Activated T-cell treated with anti-CD3 and anti-CD28 coated beads, Interleukin-2, amount 50 U/mL, for 24 hours (primary cell): ENCODE measurements at regions not wholly inside any gene's neighbourhood (a gene's known extent, or its start where the extent isn't known, plus 50 kb on each side); places are given as distances from the start of the nearest gene placed in this dataset.

ENCODE experiments used
- DNase-seq: peaks from one replicate; pipeline ENCODE4 v3.0.0-alpha.2; 2020
- H3K27ac Mint-ChIP-seq: 2 replicates; pipeline ENCODE4 v1.8.0; 2020; ENCODE audit warnings: mild to moderate bottlenecking, mixed read lengths
- H3K27me3 Mint-ChIP-seq: 2 replicates; pipeline ENCODE4 v1.8.0; 2020; ENCODE audit warnings: mixed read lengths
- H3K36me3 Mint-ChIP-seq: 2 replicates; pipeline ENCODE4 v1.8.0; 2020; ENCODE audit warnings: low read depth, mixed read lengths
- H3K4me1 Mint-ChIP-seq: 2 replicates; pipeline ENCODE4 v1.8.0; 2020; ENCODE audit warnings: low read depth, mixed read lengths
- H3K4me3 Mint-ChIP-seq: 2 replicates; pipeline ENCODE4 v1.8.0; 2020; ENCODE audit warnings: mild to moderate bottlenecking, moderate library complexity, mixed read lengths
- H3K9me3 Mint-ChIP-seq: 2 replicates; pipeline ENCODE4 v1.8.0; 2020; ENCODE audit warnings: mixed read lengths

DNA sequence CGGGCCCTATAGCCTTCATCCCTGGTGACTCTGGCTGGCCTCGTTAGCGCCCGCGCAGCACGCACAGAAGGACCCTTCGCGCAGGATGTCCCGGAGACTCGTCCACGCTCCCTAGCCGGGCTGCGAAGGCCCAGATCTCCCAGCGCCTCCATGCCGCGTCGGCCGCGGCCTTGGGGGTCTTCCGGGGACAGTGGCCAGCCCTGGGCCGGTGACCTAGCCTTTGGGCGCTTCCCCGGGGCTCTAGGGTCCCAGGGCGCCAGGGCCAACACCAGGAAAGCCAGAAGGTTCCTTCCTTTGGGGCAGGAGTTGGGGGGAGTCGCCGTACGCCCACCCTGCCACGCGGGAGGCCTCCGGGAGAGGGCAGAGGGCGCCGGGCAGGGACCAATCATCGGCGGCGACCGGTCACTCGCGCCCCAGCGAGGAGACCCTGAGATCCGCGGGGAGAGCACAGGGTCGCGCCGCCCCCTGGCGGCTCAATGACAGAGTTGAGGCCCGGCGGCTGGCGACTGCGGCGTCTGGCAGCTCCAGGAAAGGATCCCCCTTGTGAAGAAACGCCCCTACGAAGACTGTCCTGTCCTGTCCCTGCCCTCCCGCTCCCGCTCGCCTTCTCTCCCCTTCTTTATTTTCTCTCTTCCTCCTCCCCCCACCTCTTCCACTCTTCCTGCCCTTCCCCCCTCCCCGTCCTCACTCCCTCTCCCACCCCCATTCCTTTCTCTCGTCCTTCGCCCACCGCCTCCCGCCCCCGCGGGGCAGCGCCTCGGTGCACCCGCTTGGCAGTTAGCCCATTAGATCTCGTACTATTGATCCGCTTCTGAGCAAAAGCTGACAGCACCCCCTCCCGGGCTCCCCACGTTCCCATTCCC is 62.3 kb upstream of the LBX1 start:
- H3K36me3 Mint-ChIP-seq: no peaks in the 10 kb centered on the region
- DNase-seq: peak; percentile 73
- H3K27me3 Mint-ChIP-seq: peaks cover 82% of the 10 kb centered on the region
- H3K27ac Mint-ChIP-seq: no peak overlapping the region
- H3K4me1 Mint-ChIP-seq: peaks cover 8% of the 10 kb centered on the region
- H3K4me3 Mint-ChIP-seq: peak overlapping the region; percentile 75
- no peaks in the 10 kb centered on the region for H3K9me3 Mint-ChIP-seq

DNA sequence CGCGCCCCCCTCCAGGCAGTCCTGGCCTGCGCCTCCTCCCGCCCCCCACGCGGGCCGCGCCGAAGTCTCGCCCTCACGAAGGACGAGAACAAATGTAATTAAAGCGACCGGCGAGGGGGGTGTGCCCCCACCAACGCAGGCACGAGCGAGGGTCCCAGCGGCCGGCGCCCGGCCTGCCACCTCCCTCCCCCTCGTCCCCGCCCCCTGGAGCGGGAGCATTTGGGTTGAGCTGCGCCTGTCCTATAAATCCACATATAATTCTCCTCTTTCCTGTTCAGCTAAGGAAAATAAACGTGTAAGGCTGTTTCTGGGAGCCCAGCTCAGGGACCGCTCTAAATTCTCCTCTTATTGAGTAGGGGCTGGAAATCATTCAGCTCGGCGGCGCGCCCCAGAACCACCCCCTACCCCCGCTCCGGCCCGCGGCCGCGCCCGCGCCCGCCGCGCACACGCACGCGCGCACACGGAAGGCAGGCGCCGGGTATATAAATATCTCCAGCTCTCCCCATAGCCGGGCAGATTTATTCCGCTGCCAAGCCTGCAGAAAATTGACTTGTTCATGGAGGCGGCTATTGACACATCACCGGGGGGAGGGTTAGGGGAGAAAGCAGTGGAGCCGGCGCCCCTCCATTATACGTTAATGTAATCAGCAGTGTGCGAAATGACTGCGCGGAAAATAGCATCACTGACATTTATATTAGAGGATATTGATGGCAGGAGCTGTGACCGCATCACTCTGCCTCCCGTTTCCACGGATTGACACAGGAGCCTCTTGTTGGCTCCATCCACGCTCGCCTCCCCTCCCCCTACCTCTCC is 61.6 kb upstream of the BTRC start:
- H3K4me3 Mint-ChIP-seq: peak overlapping the region; percentile 75
- H3K36me3 Mint-ChIP-seq: no peaks in the 10 kb centered on the region
- H3K27me3 Mint-ChIP-seq: peaks cover 81% of the 10 kb centered on the region
- H3K27ac Mint-ChIP-seq: no peak overlapping the region
- no peaks in the 10 kb centered on the region for H3K9me3 Mint-ChIP-seq
- peaks cover 8% of the 10 kb centered on the region for H3K4me1 Mint-ChIP-seq
- DNase-seq: peak; percentile 39

DNA sequence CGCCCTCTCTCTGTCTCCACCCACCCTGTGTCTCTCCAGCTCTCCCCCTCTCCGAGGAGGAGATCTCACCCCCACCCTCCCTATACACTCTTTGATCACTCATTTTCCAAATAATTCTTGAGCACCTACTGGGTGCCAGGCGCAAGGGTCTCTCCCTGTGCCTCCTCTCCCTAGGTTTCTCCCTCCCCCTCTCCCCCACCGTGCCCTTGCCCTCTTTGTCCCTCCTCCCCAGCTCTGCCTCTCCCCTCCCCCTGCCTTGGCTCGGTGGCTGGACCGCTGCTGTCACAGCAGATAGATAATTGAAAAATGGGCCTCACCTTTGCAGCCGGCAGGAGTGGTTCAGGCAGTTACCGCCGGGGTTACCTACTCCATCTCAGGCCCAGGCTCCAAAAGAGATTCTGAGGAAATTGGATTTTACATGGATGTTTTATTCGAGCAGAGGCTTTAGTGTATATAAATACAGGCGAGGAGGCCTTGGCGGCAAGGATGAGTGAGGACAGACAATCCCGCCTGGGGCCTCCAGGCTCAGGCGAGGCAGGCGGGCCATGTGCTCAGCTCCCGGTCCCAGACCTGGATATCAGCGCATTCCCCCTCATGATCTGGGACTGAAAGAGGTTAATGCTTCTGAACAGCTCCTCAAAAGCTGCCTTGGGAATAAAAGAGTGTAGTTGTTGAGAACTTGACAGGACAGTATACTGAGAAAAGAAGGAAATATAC is 60.8 kb upstream of the BTRC start:
- Mint-ChIP-seq H3K27me3 (peaks cover 80% of the 10 kb centered on the region), H3K27ac (no peak overlapping the region), H3K36me3 (no peaks in the 10 kb centered on the region), H3K4me3 (peak overlapping the region; percentile 75), H3K9me3 (no peaks in the 10 kb centered on the region), H3K4me1 (peaks cover 10% of the 10 kb centered on the region)
- no peak for DNase-seq

GRCh38 chr10:101294109-101294508 is 59.9 kb upstream of the BTRC start:
- H3K27me3 Mint-ChIP-seq: peaks cover 81% of the 10 kb centered on the region
- no peak overlapping the region for H3K27ac Mint-ChIP-seq
- H3K4me3 Mint-ChIP-seq: no peak overlapping the region
- peaks cover 10% of the 10 kb centered on the region for H3K4me1 Mint-ChIP-seq
- no peaks in the 10 kb centered on the region for H3K9me3 Mint-ChIP-seq
- H3K36me3 Mint-ChIP-seq: no peaks in the 10 kb centered on the region
- no peak for DNase-seq

DNA sequence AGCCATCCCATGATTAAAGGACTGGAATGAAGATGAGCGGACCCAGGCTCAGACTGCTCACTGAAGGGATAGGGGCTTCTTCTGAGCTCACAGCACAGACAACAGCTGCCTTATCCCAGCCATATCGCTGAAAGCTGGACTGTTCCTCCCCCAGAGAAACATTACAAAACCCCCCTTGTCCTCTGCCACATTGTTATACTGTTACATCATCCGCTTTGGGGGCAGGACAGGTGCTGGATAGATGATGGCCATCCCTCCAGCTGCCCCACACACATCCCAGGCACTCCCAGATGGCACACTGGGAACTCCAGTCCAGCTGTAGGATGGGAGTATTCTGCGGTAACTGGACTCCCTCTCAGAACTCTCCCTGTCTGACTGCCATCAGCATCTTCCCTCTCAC is 58.7 kb upstream of the BTRC start:
- Mint-ChIP-seq H3K4me3 (no peak overlapping the region), H3K9me3 (no peaks in the 10 kb centered on the region), H3K4me1 (peaks cover 10% of the 10 kb centered on the region), H3K36me3 (no peaks in the 10 kb centered on the region), H3K27ac (no peak overlapping the region), H3K27me3 (peaks cover 77% of the 10 kb centered on the region)
- no peak for DNase-seq

- H3K36me3 Mint-ChIP-seq: no peaks in the 10 kb centered on the region
- DNase-seq: peak; percentile 84
- H3K4me1 Mint-ChIP-seq: peaks cover 1% of the 10 kb centered on the region
- H3K27ac Mint-ChIP-seq: no peak overlapping the region
- no peaks in the 10 kb centered on the region for H3K9me3 Mint-ChIP-seq
- H3K4me3 Mint-ChIP-seq: no peak overlapping the region
- H3K27me3 Mint-ChIP-seq: peaks cover 68% of the 10 kb centered on the region
These were observed 56.0 kb upstream of the BTRC start for GRCh38 chr10:101297901-101298486.

GRCh38 chr10:101299211-101299610 is 54.8 kb upstream of the BTRC start:
- H3K27ac Mint-ChIP-seq: no peak overlapping the region
- no peaks in the 10 kb centered on the region for H3K36me3 Mint-ChIP-seq
- H3K27me3 Mint-ChIP-seq: peaks cover 67% of the 10 kb centered on the region
- no peak for DNase-seq
- H3K4me1 Mint-ChIP-seq: peaks cover 1% of the 10 kb centered on the region
- no peaks in the 10 kb centered on the region for H3K9me3 Mint-ChIP-seq
- H3K4me3 Mint-ChIP-seq: no peak overlapping the region

- Mint-ChIP-seq H3K27ac (no peak overlapping the region), H3K36me3 (no peaks in the 10 kb centered on the region)
- DNase-seq: peak; percentile 52
These were observed 52.7 kb upstream of the BTRC start for GRCh38 chr10:101301111-101301731.

GRCh38 chr10:101303087-101303703 is 50.8 kb upstream of the BTRC start:
- Mint-ChIP-seq H3K4me3 (no peak overlapping the region), H3K27me3 (peaks cover 70% of the 10 kb centered on the region)

More at GRCh38 chr10:101301111-101301731, 52.7 kb upstream of the BTRC start:
- H3K4me3 Mint-ChIP-seq: no peak overlapping the region
- peaks cover 1% of the 10 kb centered on the region for H3K4me1 Mint-ChIP-seq
- H3K27me3 Mint-ChIP-seq: peaks cover 66% of the 10 kb centered on the region
- H3K9me3 Mint-ChIP-seq: no peaks in the 10 kb centered on the region

More at GRCh38 chr10:101303087-101303703, 50.8 kb upstream of the BTRC start:
- no peaks in the 10 kb centered on the region for H3K4me1 Mint-ChIP-seq
- no peak for DNase-seq
- no peaks in the 10 kb centered on the region for H3K9me3 Mint-ChIP-seq
- no peak overlapping the region for H3K27ac Mint-ChIP-seq
- H3K36me3 Mint-ChIP-seq: no peaks in the 10 kb centered on the region
